GM06990 (cell line): ENCODE measurements at regions not wholly inside any gene's neighbourhood (a gene's known extent, or its start where the extent isn't known, plus 50 kb on each side); places are given as distances from the start of the nearest gene placed in this dataset.

Experiments
- DNase-seq: peaks from one replicate; pipeline ENCODE4 v3.0.0-alpha.2; 2011; ENCODE audit not compliant: insufficient read length; ENCODE audit errors: extremely low read depth
- H3K27me3 ChIP-seq: replicated peaks from 2 replicates; pipeline ENCODE4 v1.6.0; 2011; ENCODE audit warnings: low read length; ENCODE audit not compliant: control insufficient read depth, insufficient read depth
- H3K36me3 ChIP-seq: 2 replicates; pipeline ENCODE4 v1.5.1; 2011; ENCODE audit warnings: low read length; ENCODE audit not compliant: control insufficient read depth, insufficient read depth
- H3K4me3 ChIP-seq: replicated peaks from 2 replicates; pipeline ENCODE4 v1.5.1; 2011; ENCODE audit warnings: low read depth, mild to moderate bottlenecking, control low read depth, low read length
- TF ChIP-seq, protein P1 (sequence below): IDR thresholded peaks from 2 replicates; pipeline ENCODE4 v1.5.1; 2011; ENCODE audit warnings: low read length, control low read depth, mild to moderate bottlenecking, inconsistent platforms; ENCODE audit not compliant: insufficient read depth, poor library complexity, severe bottlenecking

- TF ChIP-seq, protein P1, sequence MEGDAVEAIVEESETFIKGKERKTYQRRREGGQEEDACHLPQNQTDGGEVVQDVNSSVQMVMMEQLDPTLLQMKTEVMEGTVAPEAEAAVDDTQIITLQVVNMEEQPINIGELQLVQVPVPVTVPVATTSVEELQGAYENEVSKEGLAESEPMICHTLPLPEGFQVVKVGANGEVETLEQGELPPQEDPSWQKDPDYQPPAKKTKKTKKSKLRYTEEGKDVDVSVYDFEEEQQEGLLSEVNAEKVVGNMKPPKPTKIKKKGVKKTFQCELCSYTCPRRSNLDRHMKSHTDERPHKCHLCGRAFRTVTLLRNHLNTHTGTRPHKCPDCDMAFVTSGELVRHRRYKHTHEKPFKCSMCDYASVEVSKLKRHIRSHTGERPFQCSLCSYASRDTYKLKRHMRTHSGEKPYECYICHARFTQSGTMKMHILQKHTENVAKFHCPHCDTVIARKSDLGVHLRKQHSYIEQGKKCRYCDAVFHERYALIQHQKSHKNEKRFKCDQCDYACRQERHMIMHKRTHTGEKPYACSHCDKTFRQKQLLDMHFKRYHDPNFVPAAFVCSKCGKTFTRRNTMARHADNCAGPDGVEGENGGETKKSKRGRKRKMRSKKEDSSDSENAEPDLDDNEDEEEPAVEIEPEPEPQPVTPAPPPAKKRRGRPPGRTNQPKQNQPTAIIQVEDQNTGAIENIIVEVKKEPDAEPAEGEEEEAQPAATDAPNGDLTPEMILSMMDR, result no peak
- H3K4me3 ChIP-seq, result no peak overlapping the region
- no peaks in the 10 kb centered on the region for H3K27me3 ChIP-seq
- DNase-seq, result no peak
- no peaks in the 10 kb centered on the region for H3K36me3 ChIP-seq
Observed at GRCh38 chr11:10629411-10630002, 61.0 kb upstream of the LYVE1 start.

- no peak for DNase-seq
- H3K27me3 ChIP-seq, result no peaks in the 10 kb centered on the region
- H3K4me3 ChIP-seq, result no peak overlapping the region
- no peaks in the 10 kb centered on the region for H3K36me3 ChIP-seq
- TF ChIP-seq, protein P1, result no peak
Observed at GRCh38 chr11:10628508-10629236, 60.2 kb upstream of the LYVE1 start.

DNA sequence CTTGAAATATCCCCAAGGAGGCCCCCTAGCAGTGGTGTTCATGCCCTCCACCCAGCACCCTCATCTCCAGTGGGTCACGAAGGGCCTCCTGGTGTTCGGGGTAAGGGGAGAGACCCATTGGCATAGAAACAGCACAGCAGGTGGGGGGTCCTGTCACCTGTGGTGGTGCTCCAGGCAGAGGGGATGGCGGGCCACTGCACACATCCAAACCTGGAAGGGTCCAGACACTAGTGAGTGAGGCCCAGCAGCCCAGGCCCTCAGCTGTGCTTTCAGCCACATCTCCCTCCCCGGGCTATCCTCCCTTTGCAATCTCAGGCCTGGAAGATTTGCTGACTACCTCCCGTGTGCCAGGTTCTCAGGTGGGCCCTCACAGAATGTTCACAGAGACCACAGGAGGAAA, 59.4 kb upstream of the LYVE1 start:
- TF ChIP-seq, protein P1, result no peak
- no peaks in the 10 kb centered on the region for H3K36me3 ChIP-seq
- DNase-seq, result no peak
- no peaks in the 10 kb centered on the region for H3K27me3 ChIP-seq
- H3K4me3 ChIP-seq, result no peak overlapping the region

DNA sequence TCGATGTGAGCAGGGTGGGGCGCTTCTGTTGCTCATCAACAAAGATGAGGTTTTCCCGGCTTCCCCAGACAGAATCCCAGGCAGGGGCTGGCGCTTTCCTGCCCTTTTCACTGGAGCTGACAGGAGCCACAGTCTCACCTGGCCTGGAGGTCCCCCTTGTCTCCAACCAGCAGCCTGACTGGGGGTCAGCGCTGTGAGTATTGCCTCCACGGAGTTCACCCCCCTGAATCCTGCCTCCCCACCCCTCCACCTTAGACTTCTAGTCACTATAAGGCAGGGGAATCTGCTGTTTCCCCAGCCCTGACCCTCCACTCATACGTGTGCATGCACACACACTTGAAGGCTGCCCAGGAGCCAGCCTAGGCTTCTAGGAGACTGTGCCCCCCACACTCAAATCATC, 58.8 kb upstream of the LYVE1 start:
- no peak for DNase-seq
- H3K4me3 ChIP-seq, result no peak overlapping the region
- no peaks in the 10 kb centered on the region for H3K36me3 ChIP-seq
- no peaks in the 10 kb centered on the region for H3K27me3 ChIP-seq
- TF ChIP-seq, protein P1, result no peak

GRCh38 chr11:10625982-10626311, 57.5 kb upstream of the LYVE1 start:
- no peak for DNase-seq
- Histone ChIP-seq H3K36me3 (no peaks in the 10 kb centered on the region), H3K27me3 (no peaks in the 10 kb centered on the region), H3K4me3 (no peak overlapping the region)
- TF ChIP-seq, protein P1, result no peak
